Cardiac muscle cell (in vitro differentiated cells and primary cell): ENCODE measurements at regions not wholly inside any gene's neighbourhood (a gene's known extent, or its start where the extent isn't known, plus 50 kb on each side); places are given as distances from the start of the nearest gene placed in this dataset.
A peak's percentile ranks its signal among the peaks of the same experiment; 100 is the strongest.

Source experiments
- DNase-seq, 2 donors: peaks; one replicate each; pipeline versions ENCODE4 v3.0.0 to v3.0.0-alpha.2; 2010 to 2017; ENCODE audit warnings: low read depth in 1 of 2, low spot score in 1 of 2
- H3K27ac ChIP-seq: fragments of 200-600 bp; sonication (generic); 2 replicates; pipeline ENCODE4 v1.5.1; 2016
- H3K27me3 ChIP-seq: fragments of 200-600 bp; sonication (generic); 2 replicates; pipeline ENCODE4 v1.6.0; 2016; ENCODE audit warnings: control low read depth
- H3K36me3 ChIP-seq: fragments of 200-600 bp; sonication (generic); 2 replicates; pipeline ENCODE4 v1.5.1; 2016; ENCODE audit warnings: control low read depth
- H3K4me1 ChIP-seq: fragments of 200-600 bp; sonication (generic); 2 replicates; pipeline ENCODE4 v1.8.1; 2017; ENCODE audit warnings: low read depth, mild to moderate bottlenecking, mixed run types
- H3K4me3 ChIP-seq: fragments of 200-600 bp; sonication (generic); 2 replicates; pipeline ENCODE4 v1.5.1; 2016; ENCODE audit warnings: mild to moderate bottlenecking
- H3K9me3 ChIP-seq: fragments of 200-600 bp; sonication (generic); 2 replicates; pipeline ENCODE4 v1.5.1; 2017; ENCODE audit warnings: low read depth, mild to moderate bottlenecking, control low read depth
- CTCF ChIP-seq: IDR thresholded peaks from 2 replicates; pipeline ENCODE4 v1.5.1; 2012; ENCODE audit warnings: low read depth, mild to moderate bottlenecking, low read length

GRCh38 chr1:96482616-96483015 is 239.0 kb upstream of the PTBP2 start:
- H3K4me1 ChIP-seq: no peaks in the 10 kb centered on the region
- DNase-seq: no peak
- no peak for TF ChIP-seq CTCF
- H3K27me3 ChIP-seq: peaks cover 4% of the 10 kb centered on the region
- no peak overlapping the region for H3K4me3 ChIP-seq
- no peaks in the 10 kb centered on the region for H3K9me3 ChIP-seq
- H3K36me3 ChIP-seq: no peaks in the 10 kb centered on the region
- no peak overlapping the region for H3K27ac ChIP-seq

- Histone ChIP-seq H3K4me1 (no peaks in the 10 kb centered on the region), H3K36me3 (no peaks in the 10 kb centered on the region), H3K27ac (no peak overlapping the region), H3K27me3 (no peaks in the 10 kb centered on the region), H3K9me3 (no peaks in the 10 kb centered on the region), H3K4me3 (no peak overlapping the region)
- peak in 1 of 2 donors; percentile 36 for DNase-seq
- TF ChIP-seq CTCF: no peak
Observed at GRCh38 chr1:96487394-96487793, 234.2 kb upstream of the PTBP2 start.

GRCh38 chr1:96487971-96488370 is 233.6 kb upstream of the PTBP2 start:
- no peak overlapping the region for H3K4me3 ChIP-seq
- H3K36me3 ChIP-seq: no peaks in the 10 kb centered on the region
- TF ChIP-seq CTCF: no peak

GRCh38 chr1:96488777-96489176 is 232.8 kb upstream of the PTBP2 start:
- H3K27ac ChIP-seq: no peak overlapping the region
- H3K27me3 ChIP-seq: no peaks in the 10 kb centered on the region
- no peaks in the 10 kb centered on the region for H3K9me3 ChIP-seq
- TF ChIP-seq CTCF: no peak
- H3K4me3 ChIP-seq: no peak overlapping the region
- no peaks in the 10 kb centered on the region for H3K36me3 ChIP-seq
- peak in 1 of 2 donors; percentile 5 for DNase-seq
- H3K4me1 ChIP-seq: no peaks in the 10 kb centered on the region

More at GRCh38 chr1:96487971-96488370, 233.6 kb upstream of the PTBP2 start:
- H3K27ac ChIP-seq: no peak overlapping the region
- peak in 1 of 2 donors; percentile 75 for DNase-seq
- H3K27me3 ChIP-seq: no peaks in the 10 kb centered on the region
- H3K9me3 ChIP-seq: no peaks in the 10 kb centered on the region
- no peaks in the 10 kb centered on the region for H3K4me1 ChIP-seq

GRCh38 chr1:96492236-96492635 is 229.3 kb upstream of the PTBP2 start:
- Histone ChIP-seq H3K9me3 (no peaks in the 10 kb centered on the region), H3K36me3 (no peaks in the 10 kb centered on the region), H3K27ac (no peak overlapping the region), H3K27me3 (no peaks in the 10 kb centered on the region), H3K4me3 (no peak overlapping the region), H3K4me1 (no peaks in the 10 kb centered on the region)
- TF ChIP-seq CTCF: no peak
- DNase-seq: peak; percentile 7 to 48
